GM03348 (cell line): ENCODE measurements at regions not wholly inside any gene's neighbourhood (a gene's known extent, or its start where the extent isn't known, plus 50 kb on each side); places are given as distances from the start of the nearest gene placed in this dataset.

Experiments
- DNase-seq: peaks from one replicate; pipeline ENCODE4 v3.0.0; 2012; ENCODE audit warnings: low spot score

DNA sequence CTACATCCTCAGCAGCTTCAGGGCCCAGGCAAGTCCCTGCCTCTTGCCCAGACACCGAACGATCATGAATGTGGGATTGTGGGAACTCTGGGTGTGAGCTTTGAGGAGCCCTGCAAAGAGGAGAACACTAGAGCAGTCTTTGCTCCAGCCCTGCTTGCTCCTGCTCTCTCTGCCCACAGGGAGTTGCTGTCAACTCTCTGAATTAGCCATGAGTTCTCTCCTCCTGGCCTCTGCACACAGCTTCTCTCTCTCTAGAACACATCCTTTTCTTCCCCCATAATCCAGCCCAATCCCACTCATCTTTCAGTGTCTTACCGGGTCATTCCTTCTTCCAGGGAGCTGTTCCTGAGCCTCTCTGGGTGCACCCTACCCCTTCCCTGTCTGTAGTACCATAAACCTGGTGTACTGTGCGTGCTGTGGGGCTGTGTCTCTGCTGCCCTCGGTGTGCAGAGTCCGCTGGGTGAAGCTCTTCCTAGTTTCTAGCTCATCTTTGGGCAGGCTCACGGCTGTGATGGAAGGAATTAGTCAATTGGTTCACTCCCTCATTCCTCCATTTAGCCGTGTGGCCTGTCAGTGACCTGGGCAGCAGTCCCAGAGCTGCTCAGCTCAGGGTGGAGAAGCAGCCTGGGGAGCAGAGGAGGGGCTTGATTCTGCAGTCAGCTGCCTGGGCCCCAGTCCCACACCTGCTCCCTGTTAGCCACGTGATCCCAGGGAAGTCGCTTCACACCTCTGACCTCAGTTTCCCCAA lies 132.9 kb upstream of the HDAC4 start:
- peak; percentile 49 for DNase-seq

DNA sequence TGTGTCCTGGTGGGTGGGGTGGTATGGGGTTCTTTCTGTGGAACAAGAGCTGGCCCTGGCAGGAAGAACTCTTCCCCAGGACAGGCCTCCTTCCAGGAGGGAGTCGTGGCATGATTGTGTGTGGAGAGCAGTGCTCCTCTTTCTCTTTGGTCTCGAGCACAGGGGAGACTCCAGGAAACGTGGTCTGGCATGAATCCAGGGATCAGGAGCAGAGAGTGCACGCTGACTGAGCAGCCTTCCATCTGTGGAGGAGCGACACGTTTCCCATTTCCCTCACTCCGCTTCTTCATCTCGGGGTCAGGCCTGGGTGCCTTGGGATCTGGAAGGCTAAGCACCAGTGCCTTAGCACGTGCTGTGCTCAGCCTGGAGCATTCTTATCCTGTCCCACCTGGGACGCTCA lies 132.0 kb upstream of the HDAC4 start:
- no peak for DNase-seq

GRCh38 chr2:239532250-239532649 lies 131.4 kb upstream of the HDAC4 start:
- DNase-seq: no peak

DNA sequence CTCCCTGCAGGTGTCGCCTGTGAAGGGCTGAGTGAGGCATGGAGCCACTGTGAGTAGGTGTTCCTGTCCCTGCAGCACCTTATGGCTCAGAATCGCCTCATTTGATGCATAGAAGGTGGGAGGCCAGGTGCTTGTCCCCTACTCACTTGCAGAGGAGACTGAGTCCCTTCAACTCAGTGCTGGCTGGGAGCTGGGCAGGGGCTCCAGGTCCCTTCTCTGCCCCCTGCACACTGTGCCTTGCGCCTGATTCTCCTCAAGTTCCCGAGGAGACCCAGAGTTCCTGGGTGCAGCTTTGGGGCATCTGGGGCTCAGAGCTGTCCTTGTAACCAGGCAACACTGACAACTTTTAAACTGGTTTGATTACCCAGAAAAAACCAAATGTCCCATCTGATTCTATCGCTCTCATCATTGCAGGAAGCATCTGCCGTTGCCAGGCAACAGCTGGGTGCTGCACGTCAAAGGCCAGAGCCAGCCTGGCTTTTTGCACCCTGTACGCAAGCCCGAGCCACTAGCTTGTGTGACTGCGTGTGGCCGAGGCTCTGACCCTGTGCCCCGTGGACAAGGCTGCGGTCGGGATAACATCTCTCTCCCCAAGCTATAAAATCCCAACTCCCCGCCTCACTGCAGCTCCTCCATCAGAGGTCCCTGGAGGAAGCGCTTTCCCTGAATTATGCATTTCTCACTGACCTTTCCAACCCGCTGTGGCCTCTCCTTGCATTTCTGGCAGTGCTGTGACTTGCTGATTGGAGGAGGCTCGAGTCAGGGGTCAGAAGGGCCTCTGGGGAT lies 130.8 kb upstream of the HDAC4 start:
- DNase-seq: no peak

DNA sequence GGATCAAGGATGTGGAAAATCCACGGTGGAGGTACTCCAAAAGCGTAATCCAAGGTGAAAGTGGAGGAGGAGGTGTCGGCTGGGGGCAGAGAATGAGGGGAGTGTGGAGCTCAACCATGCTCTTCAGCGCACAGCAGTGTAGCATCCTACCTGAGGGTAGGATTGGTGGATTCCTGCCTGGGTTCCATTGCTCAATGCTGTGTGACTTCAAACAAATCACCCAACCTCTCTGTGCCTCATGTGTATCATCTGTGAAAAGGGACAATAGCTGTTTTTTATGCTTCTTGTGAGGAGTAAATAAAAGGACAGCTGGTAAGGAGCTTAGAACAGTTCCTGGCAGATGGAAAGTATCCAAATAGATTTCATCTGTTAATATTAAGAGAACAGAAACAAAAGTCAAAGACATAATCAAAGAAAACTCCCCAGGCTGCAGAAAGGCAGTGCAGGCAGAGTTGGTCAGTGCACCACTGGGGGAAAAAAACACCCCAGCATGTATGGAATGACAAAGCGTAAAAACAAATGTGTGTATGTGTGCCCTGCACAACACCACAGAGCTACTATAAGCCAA lies 130.0 kb upstream of the HDAC4 start:
- DNase-seq: no peak

DNA sequence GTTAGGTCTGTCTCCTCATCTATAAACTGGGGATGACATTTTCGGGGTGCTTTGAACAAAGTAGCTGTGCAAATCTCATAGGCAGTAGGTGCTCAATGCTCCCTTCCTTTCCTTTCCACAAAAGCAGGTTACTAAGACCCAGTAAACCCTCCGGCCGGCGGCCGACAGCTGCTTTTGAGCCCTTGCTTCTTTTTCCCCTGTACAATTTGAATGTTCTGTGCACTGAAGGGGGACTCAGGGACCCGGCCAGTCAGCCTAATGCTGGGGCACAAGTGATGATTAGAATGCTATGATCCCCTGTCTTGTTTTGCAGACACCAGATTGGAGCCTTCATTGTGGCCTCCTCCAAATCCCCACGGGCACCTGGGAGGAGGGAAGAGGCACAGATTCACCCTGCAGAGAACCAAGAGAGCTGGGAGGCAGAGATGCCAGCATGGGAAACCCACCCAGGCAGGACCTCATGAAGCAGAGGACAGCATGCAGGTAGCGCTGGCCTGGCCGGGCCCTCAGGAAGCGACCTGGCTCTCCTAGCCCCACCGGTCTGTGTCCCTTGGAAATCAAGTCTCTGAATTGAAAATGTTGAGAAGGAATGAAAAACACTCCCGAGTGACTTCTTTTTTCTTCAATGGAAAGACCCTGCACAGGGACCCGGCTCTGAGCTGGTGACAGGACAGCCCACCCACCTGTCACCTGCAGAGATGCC lies 128.6 kb upstream of the HDAC4 start:
- DNase-seq: no peak

DNA sequence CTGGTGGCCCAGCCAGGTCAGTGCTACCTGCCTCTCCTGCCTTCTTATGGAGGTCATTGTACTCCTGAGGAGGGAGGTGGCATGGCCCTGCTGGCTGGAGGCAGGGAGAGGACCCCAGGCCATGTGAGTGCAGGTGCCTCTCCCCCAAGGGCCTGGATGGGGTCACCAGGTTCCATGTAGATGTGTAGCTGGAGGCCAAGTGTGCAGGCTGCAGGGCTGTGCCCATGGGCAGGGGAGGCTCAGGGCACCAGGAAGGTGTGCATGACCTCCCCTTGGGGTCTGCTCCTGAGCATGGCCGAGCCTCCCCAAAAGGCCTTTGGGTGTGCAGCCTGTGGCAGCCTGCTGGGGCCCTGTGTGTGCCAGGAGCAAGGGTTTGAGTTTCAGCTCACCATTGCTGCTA lies 128.1 kb upstream of the HDAC4 start:
- DNase-seq: no peak

GRCh38 chr2:239528146-239528545 lies 127.3 kb upstream of the HDAC4 start:
- no peak for DNase-seq

DNA sequence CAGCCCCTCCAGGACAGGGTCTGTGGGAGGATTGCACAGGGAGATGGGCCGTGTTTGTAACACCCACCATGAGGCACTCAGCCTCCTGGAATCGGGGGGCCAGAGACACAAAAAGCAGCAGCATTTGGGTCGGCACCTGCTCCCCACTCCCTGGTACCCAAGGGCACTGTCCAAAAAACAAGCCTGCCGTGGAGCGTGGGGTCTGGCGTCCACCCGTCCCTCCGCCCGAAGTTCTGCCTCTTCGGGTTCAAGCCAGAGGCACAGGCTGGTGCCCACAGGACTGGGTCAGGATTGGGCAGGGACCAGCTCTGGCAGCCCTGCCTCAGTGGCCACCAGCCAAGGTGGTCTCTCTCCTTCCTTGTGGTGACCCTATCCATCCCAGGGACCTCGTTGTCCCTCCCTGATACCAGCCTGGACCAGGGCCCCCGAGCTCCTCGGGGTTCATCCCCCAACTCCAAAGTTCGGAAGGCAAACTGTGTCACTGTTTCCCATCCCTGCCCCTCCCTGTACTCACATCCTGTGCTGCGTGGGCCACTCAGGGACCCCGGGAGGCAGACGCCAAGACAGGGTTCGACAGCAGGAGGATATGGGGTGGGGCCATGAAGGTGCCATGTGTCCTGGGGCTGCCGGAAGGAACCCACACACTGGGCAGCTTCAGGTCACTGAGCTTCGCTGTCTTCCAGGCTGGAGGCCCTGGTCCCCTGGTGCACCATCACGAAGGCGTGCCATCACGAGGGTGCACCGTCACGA lies 126.0 kb upstream of the HDAC4 start:
- no peak for DNase-seq

DNA sequence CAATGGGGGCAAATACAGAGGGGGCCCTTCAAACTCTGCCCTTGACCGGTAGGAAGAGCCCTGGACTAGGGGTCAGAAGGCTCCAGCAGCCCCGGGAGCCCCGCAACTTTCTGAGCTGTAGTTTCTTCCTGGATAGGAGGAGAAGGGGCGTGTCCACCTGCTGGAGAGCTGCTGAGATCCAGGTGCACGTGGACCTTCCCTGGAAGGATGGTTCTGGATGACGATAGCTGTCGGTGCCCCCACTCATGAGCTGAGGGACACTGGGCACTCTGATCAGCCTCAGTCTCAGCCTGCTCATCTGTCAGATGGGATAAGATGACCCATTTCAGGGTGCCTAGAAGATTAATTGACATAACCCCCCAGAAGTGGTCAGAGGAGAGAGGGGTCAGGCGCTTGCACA lies 125.2 kb upstream of the HDAC4 start:
- no peak for DNase-seq

DNA sequence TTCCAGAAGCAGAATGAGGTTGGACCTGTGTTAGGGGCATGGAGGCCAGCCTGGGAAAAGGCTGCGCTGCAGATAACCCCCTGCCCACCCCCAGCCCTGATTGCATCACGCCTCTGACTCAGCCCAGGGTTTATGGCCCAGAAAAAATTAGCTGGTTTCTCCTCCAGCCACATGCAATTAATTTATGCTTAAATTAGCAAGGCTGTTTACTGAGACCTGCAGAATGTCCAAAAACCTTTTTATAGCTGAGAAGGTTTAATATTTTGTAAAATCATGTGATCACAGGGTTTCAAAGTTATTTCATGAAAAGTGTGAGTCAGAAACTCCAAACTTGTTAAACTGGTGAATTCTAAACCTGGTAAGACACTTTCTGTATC lies 123.1 kb upstream of the HDAC4 start:
- no peak for DNase-seq

GRCh38 chr2:239523147-239523953 lies 122.5 kb upstream of the HDAC4 start:
- no peak for DNase-seq

DNA sequence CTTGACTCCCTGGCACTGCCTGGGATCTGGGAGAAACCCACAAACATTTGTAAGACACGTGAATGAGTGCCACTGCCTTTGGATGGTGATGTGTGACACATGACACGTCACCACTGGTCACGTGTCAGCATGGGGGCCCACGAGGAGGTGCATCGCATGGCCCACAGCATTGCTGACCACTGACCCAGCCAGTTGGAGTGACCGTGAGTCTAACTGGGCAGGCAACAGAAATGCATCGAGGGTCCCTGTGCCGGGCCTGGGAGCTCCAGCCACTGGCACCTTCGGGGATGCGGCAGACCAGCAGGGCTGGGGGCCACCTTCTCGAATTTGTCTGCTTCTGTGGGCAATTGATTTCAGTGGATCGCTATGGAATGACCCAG lies 121.9 kb upstream of the HDAC4 start:
- DNase-seq: no peak

- no peak for DNase-seq
Observed at GRCh38 chr2:239522002-239522739, 121.4 kb upstream of the HDAC4 start.

DNA sequence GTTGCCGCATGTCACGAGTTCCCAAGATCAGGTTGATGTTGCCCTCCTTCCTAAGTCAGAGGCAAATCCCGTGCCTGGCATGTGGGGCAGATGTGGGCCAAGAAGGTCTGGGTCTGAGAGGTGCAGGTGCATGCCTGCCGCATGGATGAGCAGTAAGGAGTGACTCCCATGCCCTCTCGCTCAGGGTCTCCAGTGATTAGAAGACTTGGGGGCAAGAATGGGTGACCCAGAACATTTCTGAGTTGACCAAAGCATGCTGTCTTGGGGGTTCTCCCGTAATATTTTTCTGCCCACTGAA lies 120.6 kb upstream of the HDAC4 start:
- DNase-seq: no peak

- DNase-seq: no peak
Observed at GRCh38 chr2:239520811-239521517, 120.1 kb upstream of the HDAC4 start.

DNA sequence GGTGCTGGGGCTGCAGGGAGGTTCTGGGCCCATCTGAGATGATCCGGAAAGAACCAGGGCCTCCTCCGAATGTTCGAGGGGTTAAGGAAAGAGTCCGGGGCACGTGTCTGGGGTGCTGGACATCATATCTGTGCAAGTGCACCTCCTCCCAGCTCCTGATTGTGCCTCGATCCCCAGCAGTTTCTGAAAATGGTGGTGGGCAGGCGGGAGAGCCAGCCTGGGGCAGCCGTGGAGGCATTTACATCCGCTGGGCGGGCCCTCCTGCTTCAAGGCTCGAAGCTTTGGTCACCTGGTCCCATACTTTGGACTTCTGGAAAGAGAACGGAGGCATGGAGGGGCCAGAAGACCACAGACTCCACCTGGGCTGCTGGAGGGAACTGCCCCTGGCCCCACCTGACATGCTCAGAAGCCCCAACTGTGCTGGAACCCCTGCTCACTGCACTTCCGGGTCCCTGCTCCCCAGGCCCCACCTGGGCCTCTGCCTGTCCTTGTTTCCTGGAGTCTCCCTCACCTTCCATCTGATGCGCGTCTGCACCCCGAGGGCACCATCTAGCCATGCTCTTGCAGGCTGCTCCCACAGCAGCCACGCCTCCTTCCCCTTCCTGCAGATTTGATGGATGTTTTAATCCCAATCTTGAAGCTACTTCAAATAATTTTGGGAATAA lies 119.2 kb upstream of the HDAC4 start:
- no peak for DNase-seq

- no peak for DNase-seq
Observed at GRCh38 chr2:239519089-239519920, 118.5 kb upstream of the HDAC4 start.
